HEK293 (cell line): ENCODE measurements at regions not wholly inside any gene's neighbourhood (a gene's known extent, or its start where the extent isn't known, plus 50 kb on each side); places are given as distances from the start of the nearest gene placed in this dataset.

Experiments
- CTCF ChIA-PET: fragments of 350-600 bp; formaldehyde crosslinking; extraction: SDS; loops from one replicate; lab custom pipeline; 2021; ENCODE audit warnings: antibody characterized with exemption; lab: Yijun Ruan, JAX
- POLR2A ChIA-PET: fragments of 300-600 bp; formaldehyde crosslinking; extraction: SDS; loops from one replicate; lab custom pipeline; 2020; ENCODE audit warnings: antibody characterized with exemption, inconsistent platforms; lab: Yijun Ruan, JAX
- H3K27ac ChIP-seq: fragments of 200-500 bp; sonication (Bioruptor generic); 2 replicates; pipeline ENCODE4 v1.5.1; 2014; ENCODE audit warnings: low read depth, low read length, control low read depth, inconsistent platforms; ENCODE audit errors: extremely low read depth
- H3K36me3 ChIP-seq, 2 experiments: fragments of 200-500 bp in 1 of 2; sonication (Bioruptor generic) in 1 of 2; 1 replicate in 1 of 2; 2 replicates in 1 of 2; pipeline ENCODE4 v1.5.1; 2014 to 2017; ENCODE audit warnings: inconsistent platforms in 2 of 2, low read length in 2 of 2; ENCODE audit not compliant: control insufficient read depth in 2 of 2, insufficient read depth in 1 of 2
- H3K4me1 ChIP-seq: fragments of 200-500 bp; sonication (Bioruptor generic); 2 replicates; pipeline ENCODE4 v1.5.1; 2014; ENCODE audit warnings: mild to moderate bottlenecking, low read length, inconsistent platforms; ENCODE audit not compliant: control insufficient read depth, insufficient read depth
- H3K4me3 ChIP-seq: 2 replicates; pipeline ENCODE4 v1.5.1; 2011; ENCODE audit warnings: low read depth, mild to moderate bottlenecking, control low read depth, low read length, moderate library complexity
- H3K9me3 ChIP-seq: fragments of 200-500 bp; sonication (Bioruptor generic); 2 replicates; pipeline ENCODE4 v1.5.1; 2014; ENCODE audit warnings: low read depth, low read length, inconsistent platforms; ENCODE audit not compliant: control insufficient read depth, insufficient read depth
- BCL11A ChIP-seq: fragments of 450-650 bp; formaldehyde crosslinking; IDR thresholded peaks from 2 replicates; pipeline ENCODE4 v1.5.1; 2016; ENCODE audit warnings: low read depth, missing biosample characterization, missing genetic modification characterization
- GLI4 ChIP-seq: fragments of 450-650 bp; formaldehyde crosslinking; IDR thresholded peaks from 2 replicates; pipeline ENCODE4 v1.5.1; 2016; ENCODE audit warnings: missing biosample characterization, missing genetic modification characterization
- PRDM1 ChIP-seq: fragments of 450-650 bp; formaldehyde crosslinking; IDR thresholded peaks from 2 replicates; pipeline ENCODE4; 2016; ENCODE audit warnings: missing biosample characterization, missing genetic modification characterization
- RBAK ChIP-seq: fragments of 450-650 bp; formaldehyde crosslinking; IDR thresholded peaks from 2 replicates; pipeline ENCODE4 v1.5.1; 2016; ENCODE audit warnings: missing biosample characterization, missing genetic modification characterization
- TCF7L2 ChIP-seq: IDR thresholded peaks from 2 replicates; pipeline ENCODE4 v1.6.1; 2011; ENCODE audit warnings: low read depth, mild to moderate bottlenecking, inconsistent platforms, low read length, moderate library complexity, borderline replicate concordance
- ZBTB21 ChIP-seq: fragments of 450-650 bp; formaldehyde crosslinking; IDR thresholded peaks from 2 replicates; pipeline ENCODE4 v1.5.1; 2017; ENCODE audit warnings: missing biosample characterization, missing genetic modification characterization
- ZNF114 ChIP-seq: fragments of 450-650 bp; formaldehyde crosslinking; IDR thresholded peaks from 2 replicates; pipeline ENCODE4 v1.5.0; 2017; ENCODE audit warnings: missing biosample characterization, missing genetic modification characterization
- ZNF148 ChIP-seq: fragments of 450-650 bp; formaldehyde crosslinking; IDR thresholded peaks from 2 replicates; pipeline ENCODE4 v1.5.0; 2017; ENCODE audit warnings: missing biosample characterization, missing genetic modification characterization, borderline replicate concordance
- ZNF16 ChIP-seq: fragments of 450-650 bp; formaldehyde crosslinking; IDR thresholded peaks from 2 replicates; pipeline ENCODE4 v1.5.1; 2016; ENCODE audit warnings: low read depth, missing biosample characterization, missing genetic modification characterization
- ZNF174 ChIP-seq: fragments of 450-650 bp; formaldehyde crosslinking; IDR thresholded peaks from 2 replicates; pipeline ENCODE4 v1.5.0; 2017; ENCODE audit warnings: missing biosample characterization, mild to moderate bottlenecking, missing genetic modification characterization
- ZNF18 ChIP-seq: fragments of 450-650 bp; formaldehyde crosslinking; IDR thresholded peaks from 2 replicates; pipeline ENCODE4 v1.5.1; 2016; ENCODE audit warnings: missing biosample characterization, missing genetic modification characterization
- ZNF184 ChIP-seq: fragments of 450-650 bp; IDR thresholded peaks from 2 replicates; pipeline ENCODE4 v1.5.1; 2018; ENCODE audit warnings: missing biosample characterization, mild to moderate bottlenecking, missing genetic modification characterization
- ZNF19 ChIP-seq: fragments of 450-650 bp; formaldehyde crosslinking; IDR thresholded peaks from 2 replicates; pipeline ENCODE4; 2016; ENCODE audit warnings: missing biosample characterization, missing genetic modification characterization, low read depth
- ZNF214 ChIP-seq: fragments of 450-650 bp; formaldehyde crosslinking; IDR thresholded peaks from 2 replicates; pipeline ENCODE4 v1.5.1; 2017; ENCODE audit warnings: missing biosample characterization, mild to moderate bottlenecking, missing genetic modification characterization, borderline replicate concordance
- ZNF223 ChIP-seq: fragments of 450-650 bp; formaldehyde crosslinking; IDR thresholded peaks from 2 replicates; pipeline ENCODE4 v1.5.1; 2016; ENCODE audit warnings: missing biosample characterization, missing genetic modification characterization
- ZNF23 ChIP-seq: fragments of 450-650 bp; formaldehyde crosslinking; IDR thresholded peaks from 2 replicates; pipeline ENCODE4 v1.5.1; 2016; ENCODE audit warnings: missing biosample characterization, missing genetic modification characterization, borderline replicate concordance
- ZNF274 ChIP-seq, 2 experiments: fragments of 200-500 bp in 1 of 2; fragments of 450-650 bp in 1 of 2; sonication (Bioruptor generic) in 1 of 2; formaldehyde crosslinking in 1 of 2; IDR thresholded peaks; 2 replicates each; pipeline versions ENCODE4 v1.5.1 to v1.6.1; 2014 to 2016; ENCODE audit warnings: borderline replicate concordance in 1 of 2, inconsistent platforms in 1 of 2, low read length in 1 of 2, missing biosample characterization in 1 of 2, missing genetic modification characterization in 1 of 2
- ZNF341 ChIP-seq: fragments of 450-650 bp; formaldehyde crosslinking; IDR thresholded peaks from 2 replicates; pipeline ENCODE4; 2016; ENCODE audit warnings: low read depth, missing biosample characterization, missing genetic modification characterization
- ZNF530 ChIP-seq: fragments of 450-650 bp; formaldehyde crosslinking; IDR thresholded peaks from 2 replicates; pipeline ENCODE4 v1.5.1; 2016; ENCODE audit warnings: low read depth, missing biosample characterization, missing genetic modification characterization
- ZNF621 ChIP-seq: fragments of 450-650 bp; formaldehyde crosslinking; IDR thresholded peaks from 2 replicates; pipeline ENCODE4 v1.5.1; 2017; ENCODE audit warnings: missing biosample characterization, missing genetic modification characterization
- ZNF747 ChIP-seq: fragments of 450-650 bp; formaldehyde crosslinking; IDR thresholded peaks from 2 replicates; pipeline ENCODE4 v1.5.1; 2016; ENCODE audit warnings: missing biosample characterization, missing genetic modification characterization
- ZNF776 ChIP-seq: fragments of 450-650 bp; formaldehyde crosslinking; IDR thresholded peaks from 2 replicates; pipeline ENCODE4 v1.5.0; 2017; ENCODE audit warnings: missing biosample characterization, missing genetic modification characterization, borderline replicate concordance
- ZSCAN16 ChIP-seq: fragments of 450-650 bp; formaldehyde crosslinking; IDR thresholded peaks from 2 replicates; pipeline ENCODE4 v1.5.1; 2016; ENCODE audit warnings: missing biosample characterization, missing genetic modification characterization
- TF ChIP-seq, protein P1 (sequence below): fragments of 450-650 bp; formaldehyde crosslinking; IDR thresholded peaks from 2 replicates; pipeline ENCODE4 v1.5.1; 2017; ENCODE audit warnings: missing biosample characterization, missing genetic modification characterization

DNA sequence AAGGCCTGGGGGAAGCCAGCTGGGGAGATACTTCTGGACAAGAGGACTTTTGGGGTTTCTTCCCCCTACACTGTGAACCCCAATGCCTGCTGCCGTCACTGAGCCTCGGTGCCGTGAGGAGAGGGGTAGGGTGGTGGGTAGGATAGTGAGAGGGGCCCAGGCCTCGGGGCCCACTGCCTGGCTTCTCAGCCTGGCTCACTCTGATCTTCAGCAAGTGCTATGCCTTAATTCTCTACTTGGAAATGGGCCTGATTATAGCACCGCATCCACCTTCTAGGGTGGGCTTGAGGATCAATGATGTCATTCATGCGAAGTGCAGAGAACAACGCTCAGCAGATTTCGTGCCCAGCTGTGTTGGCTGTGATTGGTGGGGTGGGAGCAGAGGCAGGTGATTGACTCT lies 76.7 kb upstream of the NECTIN1 start:
- TF ChIP-seq ZNF223 (tag by site-specific recombination) (no peak), ZNF274 (IDR thresholded peaks at IDR 0.05; ENCODE audit: low read length) (no peak), ZNF274 (tag by site-specific recombination; IDR thresholded peaks at IDR 0.05; ENCODE audit: borderline replicate concordance) (no peak), ZNF19 (tag by site-specific recombination) (no peak), ZNF214 (tag by site-specific recombination) (no peak), GLI4 (tag by site-specific recombination) (no peak), ZNF621 (tag by site-specific recombination) (no peak), ZSCAN16 (no peak), RBAK (tag by site-specific recombination) (no peak), BCL11A (no peak), ZNF776 (tag by site-specific recombination) (no peak), ZNF747 (tag by site-specific recombination) (no peak), ZNF148 (tag by site-specific recombination) (no peak), ZBTB21 (no peak), ZNF341 (no peak), ZNF184 (tag by site-specific recombination) (no peak), PRDM1 (tag by site-specific recombination) (no peak), TCF7L2 (no peak)
- TF ChIP-seq, protein P1, sequence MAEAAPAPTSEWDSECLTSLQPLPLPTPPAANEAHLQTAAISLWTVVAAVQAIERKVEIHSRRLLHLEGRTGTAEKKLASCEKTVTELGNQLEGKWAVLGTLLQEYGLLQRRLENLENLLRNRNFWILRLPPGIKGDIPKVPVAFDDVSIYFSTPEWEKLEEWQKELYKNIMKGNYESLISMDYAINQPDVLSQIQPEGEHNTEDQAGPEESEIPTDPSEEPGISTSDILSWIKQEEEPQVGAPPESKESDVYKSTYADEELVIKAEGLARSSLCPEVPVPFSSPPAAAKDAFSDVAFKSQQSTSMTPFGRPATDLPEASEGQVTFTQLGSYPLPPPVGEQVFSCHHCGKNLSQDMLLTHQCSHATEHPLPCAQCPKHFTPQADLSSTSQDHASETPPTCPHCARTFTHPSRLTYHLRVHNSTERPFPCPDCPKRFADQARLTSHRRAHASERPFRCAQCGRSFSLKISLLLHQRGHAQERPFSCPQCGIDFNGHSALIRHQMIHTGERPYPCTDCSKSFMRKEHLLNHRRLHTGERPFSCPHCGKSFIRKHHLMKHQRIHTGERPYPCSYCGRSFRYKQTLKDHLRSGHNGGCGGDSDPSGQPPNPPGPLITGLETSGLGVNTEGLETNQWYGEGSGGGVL (tag by site-specific recombination): no peak
- TF ChIP-seq, all 188 proteins: peak for 0
- Histone ChIP-seq H3K27ac (no peak overlapping the region), H3K4me3 (no peak overlapping the region), H3K9me3 (no peaks in the 10 kb centered on the region), H3K36me3 (no peaks in the 10 kb centered on the region), H3K4me1 (no peaks in the 10 kb centered on the region)
- ChIA-PET CTCF (no interaction called here), POLR2A (no interaction called here)

DNA sequence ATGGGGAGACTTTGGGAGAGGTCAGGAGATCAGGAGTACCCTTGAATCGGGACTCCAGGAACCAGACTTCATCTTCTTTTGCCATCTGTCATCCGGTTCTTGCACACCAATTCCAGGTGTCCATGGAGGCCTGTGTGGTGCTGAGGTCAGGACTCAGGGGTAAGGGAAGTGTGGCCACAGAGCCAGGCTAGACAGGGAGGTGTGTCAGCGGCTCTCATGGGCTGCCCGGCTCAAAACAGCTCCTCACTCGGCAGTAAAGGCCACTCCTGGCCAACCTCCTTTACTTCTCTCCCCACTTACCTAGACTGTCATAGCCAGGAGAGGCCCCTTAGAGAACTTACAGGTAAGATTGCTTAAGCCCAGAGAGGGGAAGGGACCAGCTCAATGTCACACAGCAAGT lies 75.7 kb upstream of the NECTIN1 start:
- ChIA-PET POLR2A (no interaction called here), CTCF (no interaction called here)
- Histone ChIP-seq H3K36me3 (no peaks in the 10 kb centered on the region), H3K4me1 (no peaks in the 10 kb centered on the region), H3K27ac (no peak overlapping the region), H3K4me3 (no peak overlapping the region), H3K9me3 (no peaks in the 10 kb centered on the region)
- TF ChIP-seq RBAK (tag by site-specific recombination) (no peak), ZNF16 (tag by site-specific recombination) (no peak), ZNF174 (tag by site-specific recombination) (no peak), ZNF114 (tag by site-specific recombination) (no peak), ZNF18 (tag by site-specific recombination) (no peak), ZNF530 (no peak), ZNF23 (tag by site-specific recombination) (no peak)
